GM12878 (cell line): ENCODE measurements at regions not wholly inside any gene's neighbourhood (a gene's known extent, or its start where the extent isn't known, plus 50 kb on each side); places are given as distances from the start of the nearest gene placed in this dataset.

ENCODE experiments used
- ATAC-seq: fragments of 200-7000 bp; cut with Tn5 transposase; 3 replicates; pipeline ENCODE4 v1.9.1; 2020; ENCODE audit warnings: mild to moderate bottlenecking, moderate library complexity
- BruUV-seq: library from RNA; stranded (reverse); fragments of 400-500 nt; replicated peaks from 2 replicates; lab custom pipeline; 2021; lab: Mats Ljungman, UMichigan
- CTCF ChIA-PET: fragments of 300-600 bp; sonication (Branson Sonifier 250); formaldehyde crosslinking; extraction: SDS; loops from one replicate; lab custom pipeline; 2021; ENCODE audit warnings: inconsistent platforms; lab: Yijun Ruan, JAX
- POLR2A ChIA-PET: fragments of 350-600 bp; formaldehyde crosslinking; extraction: SDS; loops from one replicate; lab custom pipeline; 2021; ENCODE audit warnings: inconsistent platforms; lab: Charles Lee
- RAD21 ChIA-PET: fragments of 300-600 bp; sonication (Branson Sonifier 250); formaldehyde crosslinking; loops from one replicate; lab custom pipeline; 2023; ENCODE audit warnings: antibody characterized with exemption; ENCODE audit not compliant: unreplicated experiment; lab: Charles Lee
- SMC1A ChIA-PET: fragments of 300-600 bp; sonication (Branson Sonifier 250); formaldehyde crosslinking; loops from one replicate; lab custom pipeline; 2023; ENCODE audit not compliant: unreplicated experiment, uncharacterized antibody; lab: Charles Lee
- DNase-seq: peaks from one replicate; pipeline ENCODE4 v3.0.0-alpha.2; 2011; ENCODE audit warnings: low read depth, low spot score
- FAIRE-seq: peaks from 3 replicates; lab custom pipeline; 2011; peaks lifted over from hg19 to GRCh38; lab: Jason Lieb, UNC
- H2AFZ ChIP-seq: 2 replicates; pipeline ENCODE4 v1.6.0; 2011; ENCODE audit warnings: low read depth, low read length, control low read depth; ENCODE audit not compliant: control insufficient read depth
- H3K27ac ChIP-seq: 2 replicates; pipeline ENCODE4 v1.5.1; 2011; ENCODE audit warnings: control low read depth; ENCODE audit not compliant: control insufficient read depth, insufficient read depth
- H3K27me3 ChIP-seq, 2 experiments: replicated peaks in 1 of 2; 2 replicates each; pipeline versions ENCODE4 v1.6.0 to v1.6.1; 2011; ENCODE audit warnings: low read length in 1 of 2; ENCODE audit not compliant: control insufficient read depth in 2 of 2, insufficient read depth in 2 of 2
- H3K36me3 ChIP-seq, 2 experiments: 2 replicates each; pipeline ENCODE4 v1.5.1; 2011; ENCODE audit warnings: low read length in 1 of 2; ENCODE audit not compliant: control insufficient read depth in 2 of 2, insufficient read depth in 2 of 2
- H3K4me1 ChIP-seq: 2 replicates; pipeline ENCODE4 v1.6.1; 2011; ENCODE audit warnings: mild to moderate bottlenecking, low read length, moderate library complexity, mixed read lengths; ENCODE audit not compliant: control insufficient read depth, insufficient read depth
- H3K4me2 ChIP-seq: 2 replicates; pipeline ENCODE4 v1.6.0; 2011; ENCODE audit warnings: control low read depth; ENCODE audit not compliant: control insufficient read depth, insufficient read depth
- H3K4me3 ChIP-seq: fragments of 200-600 bp; sonication (generic); 2 replicates; pipeline ENCODE4 v1.5.1; 2016
- H3K79me2 ChIP-seq: 2 replicates; pipeline ENCODE4 v1.6.0; 2011; ENCODE audit warnings: low read length; ENCODE audit not compliant: control insufficient read depth, insufficient read depth
- H3K9ac ChIP-seq: 2 replicates; pipeline ENCODE4 v1.8.0; 2011; ENCODE audit warnings: low read length, control low read depth, mixed read lengths; ENCODE audit not compliant: control insufficient read depth, insufficient read depth
- H3K9me3 ChIP-seq: replicated peaks from 3 replicates; pipeline ENCODE4 v1.5.1; 2011; ENCODE audit warnings: mild to moderate bottlenecking, low read length; ENCODE audit not compliant: control insufficient read depth, insufficient read depth
- H4K20me1 ChIP-seq: 2 replicates; pipeline ENCODE4 v1.6.0; 2011; ENCODE audit not compliant: control insufficient read depth, insufficient read depth
- CBX3 ChIP-seq: fragments of 200-600 bp; sonication (generic); IDR thresholded peaks from 2 replicates; pipeline ENCODE4 v1.6.1; 2016; ENCODE audit warnings: low read depth, borderline replicate concordance
- CREM ChIP-seq: IDR thresholded peaks from 2 replicates; pipeline ENCODE4 v1.6.1; 2014; ENCODE audit warnings: antibody characterized with exemption, low read depth
- ESRRA ChIP-seq: IDR thresholded peaks from 2 replicates; pipeline ENCODE4 v1.6.1; 2012; ENCODE audit warnings: mild to moderate bottlenecking, low read length, improper control_type of control experiment
- FOXK2 ChIP-seq: fragments of 450-650 bp; IDR thresholded peaks from 2 replicates; pipeline ENCODE4 v1.6.1; 2017; ENCODE audit warnings: mild to moderate bottlenecking, moderate library complexity
- HDAC2 ChIP-seq: fragments of 200-600 bp; sonication (generic); IDR thresholded peaks from 2 replicates; pipeline ENCODE4 v1.6.1; 2017
- IRF5 ChIP-seq: fragments of 450-650 bp; IDR thresholded peaks from 2 replicates; pipeline ENCODE4 v1.6.1; 2017; ENCODE audit warnings: borderline replicate concordance
- KLF5 ChIP-seq: fragments of 450-650 bp; IDR thresholded peaks from 2 replicates; pipeline ENCODE4 v1.6.1; 2014; ENCODE audit warnings: mild to moderate bottlenecking; ENCODE audit not compliant: partially characterized antibody
- PAX8 ChIP-seq: fragments of 450-650 bp; IDR thresholded peaks from 2 replicates; pipeline ENCODE4 v1.6.1; 2017; ENCODE audit warnings: mild to moderate bottlenecking, moderate library complexity
- RAD51 ChIP-seq: fragments of 450-650 bp; IDR thresholded peaks from 2 replicates; pipeline ENCODE4 v1.6.1; 2016; ENCODE audit warnings: moderate library complexity, mild to moderate bottlenecking, inconsistent platforms
- SMARCA5 ChIP-seq: fragments of 450-650 bp; IDR thresholded peaks from 2 replicates; pipeline ENCODE4 v1.6.1; 2017; ENCODE audit warnings: mild to moderate bottlenecking
- SPI1 ChIP-seq: IDR thresholded peaks from 2 replicates; pipeline ENCODE4 v1.6.1; 2011; ENCODE audit warnings: low read depth, mild to moderate bottlenecking, low read length, moderate library complexity, borderline replicate concordance; ENCODE audit not compliant: insufficient read depth
- ZNF24 ChIP-seq: fragments of 450-650 bp; IDR thresholded peaks from 2 replicates; pipeline ENCODE4 v1.6.1; 2017; ENCODE audit warnings: antibody characterized with exemption, mild to moderate bottlenecking
- ZNF592 ChIP-seq: fragments of 450-650 bp; IDR thresholded peaks from 2 replicates; pipeline ENCODE4 v1.6.1; 2017; ENCODE audit warnings: mild to moderate bottlenecking, moderate library complexity
- WGBS: methylation state at CpG from one replicate; pipeline ENCODE4 v1.1.6; 2016; ENCODE audit warnings: low lambda C conversion rate; ENCODE audit not compliant: insufficient replicate concordance, insufficient coverage; ENCODE audit errors: missing lambda C conversion rate; 5-methylcytosine and 5-hydroxymethylcytosine counted together
- in situ Hi-C: fragments of 300-500 bp; cut with MboI; formaldehyde crosslinking; loops from 9 replicates; pipeline ENCODE4 v1.14.3; 2018; ENCODE audit warnings: mixed read lengths
- intact Hi-C: fragments of 100-400 bp; cut with micrococcal nuclease; formaldehyde crosslinking; loops from one replicate; pipeline ENCODE4 v1.14.2; 2022; ENCODE audit not compliant: unreplicated experiment

GRCh38 chr9:107824556-107824955 is 335.0 kb upstream of the KLF4 start:
- in situ Hi-C loops: no loop called here
- FAIRE-seq: no peak
- H3K79me2 ChIP-seq: no peaks in the 10 kb centered on the region
- ChIA-PET CTCF (interaction anchor here (0.8 kb wide), 1 partner anchor 60 kb away, joined by 3 read pairs; no protein-coding TSS in a partner anchor), RAD21 (no interaction called here), POLR2A (no interaction called here), SMC1A (interaction anchor here (0.6 kb wide), 1 partner anchor 108 kb away, joined by 4 read pairs; no protein-coding TSS in a partner anchor)
- TF ChIP-seq CBX3 (no peak), CREM (no peak), IRF5 (no peak), SMARCA5 (no peak)
- no peak overlapping the region for H3K9ac ChIP-seq
- no peaks in the 10 kb centered on the region for H3K36me3 ChIP-seq
- H3K4me3 ChIP-seq: no peak overlapping the region
- no peak for ATAC-seq
- no peaks in the 10 kb centered on the region for H3K4me1 ChIP-seq
- no peak overlapping the region for H2AFZ ChIP-seq
- H3K27me3 ChIP-seq: no peaks in the 10 kb centered on the region
- 3% methylated on average over 2 of the region's 2 CpGs for WGBS
- DNase-seq: no peak
- H4K20me1 ChIP-seq: no peaks in the 10 kb centered on the region
- H3K9me3 ChIP-seq: no peaks in the 10 kb centered on the region
- no peak overlapping the region for H3K4me2 ChIP-seq
- intact Hi-C loops: no loop called here
- no TSS peak for BruUV-seq
- no peak overlapping the region for H3K27ac ChIP-seq

- in situ Hi-C loops: no loop called here
- TF ChIP-seq FOXK2 (no peak), ZNF592 (no peak), ESRRA (no peak), PAX8 (no peak), RAD51 (no peak), HDAC2 (no peak), ZNF24 (no peak), KLF5 (no peak), SPI1 (no peak)
Measured at GRCh38 chr9:107819772-107820565, 330.4 kb upstream of the KLF4 start.

More at GRCh38 chr9:107819772-107820565, 330.4 kb upstream of the KLF4 start:
- Histone ChIP-seq H3K36me3 (no peaks in the 10 kb centered on the region), H3K4me2 (no peak overlapping the region), H3K79me2 (no peaks in the 10 kb centered on the region), H3K9me3 (no peaks in the 10 kb centered on the region), H3K27me3 (no peaks in the 10 kb centered on the region), H3K9ac (no peak overlapping the region), H3K4me3 (no peak overlapping the region), H3K27ac (no peak overlapping the region), H4K20me1 (no peaks in the 10 kb centered on the region), H3K4me1 (no peaks in the 10 kb centered on the region), H2AFZ (no peak overlapping the region)
- 62% methylated on average over 14 of the region's 14 CpGs for WGBS
- ChIA-PET RAD21 (interaction anchor here (0.6 kb wide), 1 partner anchor 165 kb away, joined by 5 read pairs; no protein-coding TSS in a partner anchor), SMC1A (interaction anchor here (1.1 to 1.7 kb wide), 2 partner anchors 20 to 191 kb away, joined by 3 read pairs; no protein-coding TSS in a partner anchor), POLR2A (interaction anchor here (0.6 kb wide), 1 partner anchor 80 kb away, joined by 4 read pairs; no protein-coding TSS in a partner anchor), CTCF (no interaction called here)
- DNase-seq (no peak), FAIRE-seq (no peak), ATAC-seq (no peak)
- intact Hi-C loops: no loop called here
- BruUV-seq: no TSS peak
